ENCODE measurements at regions not wholly inside any gene's neighbourhood (a gene's known extent, or its start where the extent isn't known, plus 50 kb on each side); places are given as distances from the start of the nearest gene placed in this dataset.

DNA sequence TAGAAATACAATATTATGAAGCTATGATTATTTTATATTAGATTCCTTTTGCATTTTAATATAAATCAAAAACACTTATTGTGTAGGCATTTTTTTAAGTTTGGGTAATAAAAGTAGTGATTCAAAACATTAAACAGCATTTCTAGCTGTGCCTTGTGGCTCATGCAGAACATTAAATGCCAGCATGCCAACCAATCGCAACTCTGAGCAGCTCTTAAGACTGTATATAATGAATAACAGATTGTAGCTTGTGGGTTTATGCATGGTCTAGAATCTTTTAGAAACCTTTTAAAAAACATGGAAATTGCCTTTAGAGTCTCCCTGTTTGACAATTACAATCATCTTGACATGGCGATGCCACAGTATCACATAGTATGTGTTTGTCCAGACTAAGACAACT is 903.8 kb downstream of the EFNA5 start:
- H3K27me3 ChIP-seq (replicated peaks; ENCODE audit: insufficient read depth, low read depth, low read length, poor library complexity) = no peaks in the 10 kb centered on the region

DNA sequence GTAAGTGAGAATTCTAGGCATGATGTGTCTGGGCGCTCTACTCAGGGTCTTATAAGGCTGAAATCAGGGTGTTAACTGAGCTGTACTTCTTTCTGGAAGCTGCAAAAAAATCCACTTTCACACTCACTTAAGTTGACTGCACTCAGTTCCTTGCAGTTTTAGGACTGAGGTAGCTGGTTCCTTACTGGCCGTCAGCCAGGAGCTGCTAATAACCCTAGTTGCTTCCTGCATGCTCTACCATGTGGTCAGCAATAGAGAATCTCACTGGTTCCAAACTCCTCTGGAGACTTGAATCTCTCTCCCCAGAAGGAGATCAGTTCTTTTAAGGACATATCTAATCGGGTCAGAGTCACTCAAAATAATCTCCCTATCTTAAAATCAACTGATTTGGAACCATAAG is 911.2 kb downstream of the EFNA5 start:
- POLR2A ChIA-PET (ENCODE audit: low non-redundant PET) = no interaction called here
- Histone ChIP-seq H3K9me3 (ENCODE audit: low read depth, low read length, poor library complexity, severe bottlenecking) (no peaks in the 10 kb centered on the region), H3K27ac (ENCODE audit: low read depth, low read length, poor library complexity, severe bottlenecking) (no peak overlapping the region), H3K4me1 (ENCODE audit: insufficient read depth, low read length, poor library complexity, severe bottlenecking) (peaks cover 33% of the 10 kb centered on the region), H3K4me3 (ENCODE audit: low read depth, low read length, poor library complexity, severe bottlenecking) (no peak overlapping the region), H3K27me3 (replicated peaks; ENCODE audit: insufficient read depth, low read depth, low read length, poor library complexity) (no peaks in the 10 kb centered on the region), H3K36me3 (ENCODE audit: insufficient read depth, low read length, poor library complexity, severe bottlenecking) (no peaks in the 10 kb centered on the region)
- TF ChIP-seq, protein P1, sequence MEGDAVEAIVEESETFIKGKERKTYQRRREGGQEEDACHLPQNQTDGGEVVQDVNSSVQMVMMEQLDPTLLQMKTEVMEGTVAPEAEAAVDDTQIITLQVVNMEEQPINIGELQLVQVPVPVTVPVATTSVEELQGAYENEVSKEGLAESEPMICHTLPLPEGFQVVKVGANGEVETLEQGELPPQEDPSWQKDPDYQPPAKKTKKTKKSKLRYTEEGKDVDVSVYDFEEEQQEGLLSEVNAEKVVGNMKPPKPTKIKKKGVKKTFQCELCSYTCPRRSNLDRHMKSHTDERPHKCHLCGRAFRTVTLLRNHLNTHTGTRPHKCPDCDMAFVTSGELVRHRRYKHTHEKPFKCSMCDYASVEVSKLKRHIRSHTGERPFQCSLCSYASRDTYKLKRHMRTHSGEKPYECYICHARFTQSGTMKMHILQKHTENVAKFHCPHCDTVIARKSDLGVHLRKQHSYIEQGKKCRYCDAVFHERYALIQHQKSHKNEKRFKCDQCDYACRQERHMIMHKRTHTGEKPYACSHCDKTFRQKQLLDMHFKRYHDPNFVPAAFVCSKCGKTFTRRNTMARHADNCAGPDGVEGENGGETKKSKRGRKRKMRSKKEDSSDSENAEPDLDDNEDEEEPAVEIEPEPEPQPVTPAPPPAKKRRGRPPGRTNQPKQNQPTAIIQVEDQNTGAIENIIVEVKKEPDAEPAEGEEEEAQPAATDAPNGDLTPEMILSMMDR (conservative IDR thresholded peaks at IDR 0.05; ENCODE audit: low read depth, low read length) = no peak
- TF ChIP-seq EZH2 (IDR thresholded peaks at IDR 0.05; ENCODE audit: borderline replicate concordance, low read depth, low read length, poor library complexity, severe bottlenecking) = no peak
- DNase-seq (ENCODE audit: low spot score) = peak; percentile 60
- CTCF ChIA-PET = no interaction called here
- intact Hi-C loops (cut with micrococcal nuclease; ENCODE audit: unreplicated experiment) = loop anchor here (10.0 kb wide), 2 partner anchors 115 to 485 kb away; no protein-coding TSS in a partner anchor
- no TSS peak for BruUV-seq (replicated peaks)

More for the DNA sequence above, 903.8 kb downstream of the EFNA5 start:
- Histone ChIP-seq H3K4me3 (ENCODE audit: low read depth, low read length, poor library complexity, severe bottlenecking) (no peak overlapping the region), H3K9me3 (ENCODE audit: low read depth, low read length, poor library complexity, severe bottlenecking) (no peaks in the 10 kb centered on the region), H3K36me3 (ENCODE audit: insufficient read depth, low read length, poor library complexity, severe bottlenecking) (no peaks in the 10 kb centered on the region), H3K27ac (ENCODE audit: low read depth, low read length, poor library complexity, severe bottlenecking) (no peak overlapping the region), H3K4me1 (ENCODE audit: insufficient read depth, low read length, poor library complexity, severe bottlenecking) (no peaks in the 10 kb centered on the region)
- ChIA-PET CTCF (no interaction called here), POLR2A (ENCODE audit: low non-redundant PET) (no interaction called here)
- no TSS peak for BruUV-seq (replicated peaks)
- no peak for DNase-seq (ENCODE audit: low spot score)
- no peak for TF ChIP-seq EZH2 (IDR thresholded peaks at IDR 0.05; ENCODE audit: borderline replicate concordance, low read depth, low read length, poor library complexity, severe bottlenecking)
- TF ChIP-seq, protein P1 (conservative IDR thresholded peaks at IDR 0.05; ENCODE audit: low read depth, low read length) = no peak
- intact Hi-C loops (cut with micrococcal nuclease; ENCODE audit: unreplicated experiment) = no loop called here

DNA sequence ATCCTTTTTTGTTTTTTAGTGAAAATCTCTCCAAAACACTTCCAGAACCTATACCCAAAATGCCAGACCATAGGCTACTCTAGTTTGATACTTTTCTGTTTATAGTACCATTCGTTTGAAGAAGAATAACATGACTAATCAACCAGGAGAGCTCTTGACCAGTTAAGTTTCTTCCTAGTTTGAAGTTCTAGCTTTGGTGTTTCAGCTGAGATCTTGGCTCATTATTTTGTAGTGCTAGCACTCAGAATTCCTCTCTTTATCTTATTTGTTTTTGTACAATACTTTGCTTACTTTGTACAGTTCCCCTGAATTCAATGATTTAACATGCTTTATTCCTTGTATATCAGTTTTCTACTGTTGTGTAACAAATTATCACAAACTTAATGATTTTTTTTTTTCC is 911.6 kb downstream of the EFNA5 start:
- Histone ChIP-seq H3K27me3 (replicated peaks; ENCODE audit: insufficient read depth, low read depth, low read length, poor library complexity) (no peaks in the 10 kb centered on the region), H3K36me3 (ENCODE audit: insufficient read depth, low read length, poor library complexity, severe bottlenecking) (no peaks in the 10 kb centered on the region), H3K27ac (ENCODE audit: low read depth, low read length, poor library complexity, severe bottlenecking) (no peak overlapping the region), H3K4me3 (ENCODE audit: low read depth, low read length, poor library complexity, severe bottlenecking) (no peak overlapping the region), H3K9me3 (ENCODE audit: low read depth, low read length, poor library complexity, severe bottlenecking) (no peaks in the 10 kb centered on the region), H3K4me1 (ENCODE audit: insufficient read depth, low read length, poor library complexity, severe bottlenecking) (peaks cover 36% of the 10 kb centered on the region)
- intact Hi-C loops (cut with micrococcal nuclease; ENCODE audit: unreplicated experiment) = loop anchor here (10.0 kb wide), 2 partner anchors 116 to 486 kb away; no protein-coding TSS in a partner anchor
- DNase-seq (ENCODE audit: low spot score) = no peak
- CTCF ChIA-PET = interaction anchor here (1.0 kb wide), 1 partner anchor 489 kb away, joined by 3 read pairs; no protein-coding TSS in a partner anchor
- POLR2A ChIA-PET (ENCODE audit: low non-redundant PET) = no interaction called here
- TF ChIP-seq, protein P1 (conservative IDR thresholded peaks at IDR 0.05; ENCODE audit: low read depth, low read length) = no peak
- no peak for TF ChIP-seq EZH2 (IDR thresholded peaks at IDR 0.05; ENCODE audit: borderline replicate concordance, low read depth, low read length, poor library complexity, severe bottlenecking)
- BruUV-seq (replicated peaks) = no TSS peak

Measured in A673 (cell line).